Endothelial cell of umbilical vein (primary cell): ENCODE measurements at regions not wholly inside any gene's neighbourhood (a gene's known extent, or its start where the extent isn't known, plus 50 kb on each side); places are given as distances from the start of the nearest gene placed in this dataset.

Source experiments
- BruUV-seq: library from RNA; stranded (reverse); fragments of 400-500 nt; replicated peaks from 2 replicates; lab custom pipeline; 2021; lab: Mats Ljungman, UMichigan
- CTCF ChIA-PET: fragments of 300-600, 350-600 bp; sonication (Branson Sonifier 250); formaldehyde crosslinking; loops from one replicate; lab custom pipeline; 2021; ENCODE audit warnings: antibody characterized with exemption, inconsistent platforms; lab: Charles Lee
- POLR2A ChIA-PET: fragments of 300-600, 350-600 bp; sonication (Branson Sonifier 250); formaldehyde crosslinking; loops from one replicate; lab custom pipeline; 2021; ENCODE audit warnings: antibody characterized with exemption, inconsistent platforms; lab: Charles Lee
- DNase-seq: peaks from one replicate; pipeline ENCODE4 v3.0.0-alpha.2; 2011; ENCODE audit warnings: low read depth, low spot score
- FAIRE-seq: peaks from 2 replicates; lab custom pipeline; 2011; peaks lifted over from hg19 to GRCh38; lab: Jason Lieb, UNC
- H2AFZ ChIP-seq: 2 replicates; pipeline ENCODE4 v1.6.0; 2012; ENCODE audit warnings: low read depth, low read length, control low read depth, inconsistent platforms
- H3K27ac ChIP-seq: 2 replicates; pipeline ENCODE4 v1.5.1; 2011; ENCODE audit warnings: low read depth, mild to moderate bottlenecking, control low read depth, low read length, moderate library complexity; ENCODE audit not compliant: insufficient read depth
- H3K27me3 ChIP-seq, 2 experiments: 2 replicates each; pipeline versions ENCODE4 v1.6.0 to v1.6.1; 2011; ENCODE audit warnings: low read length in 2 of 2, mixed read lengths in 1 of 2; ENCODE audit not compliant: control insufficient read depth in 2 of 2, insufficient read depth in 2 of 2
- H3K36me3 ChIP-seq, 2 experiments: 2 replicates in 1 of 2; 3 replicates in 1 of 2; pipeline ENCODE4 v1.5.1; 2011; ENCODE audit warnings: low read length in 2 of 2, mild to moderate bottlenecking in 1 of 2, moderate library complexity in 1 of 2; ENCODE audit not compliant: control insufficient read depth in 2 of 2, insufficient read depth in 2 of 2; ENCODE audit errors: extremely low read depth in 1 of 2
- H3K4me1 ChIP-seq: 3 replicates; pipeline ENCODE4 v1.5.1; 2011; ENCODE audit warnings: mild to moderate bottlenecking, low read length; ENCODE audit not compliant: control insufficient read depth, insufficient read depth; ENCODE audit errors: extremely low read depth
- H3K4me2 ChIP-seq: 2 replicates; pipeline ENCODE4 v1.6.1; 2011; ENCODE audit warnings: low read length, control low read depth, mixed read lengths; ENCODE audit not compliant: insufficient read depth
- H3K4me3 ChIP-seq, 3 experiments: fragments of 200-600 bp in 1 of 3; sonication (generic), shearing (Covaris generic) in 1 of 3; replicated peaks in 1 of 3; 2 replicates each; pipeline ENCODE4 v1.5.1; 2011 to 2016; ENCODE audit warnings: control low read depth in 3 of 3, low read length in 3 of 3, mild to moderate bottlenecking in 2 of 3, inconsistent platforms in 1 of 3, low read depth in 1 of 3, moderate library complexity in 1 of 3; ENCODE audit not compliant: insufficient read depth in 1 of 3
- H3K79me2 ChIP-seq: 2 replicates; pipeline ENCODE4 v1.6.0; 2012; ENCODE audit warnings: low read length, inconsistent platforms; ENCODE audit not compliant: control insufficient read depth, insufficient read depth
- H3K9ac ChIP-seq: replicated peaks from 2 replicates; pipeline ENCODE3; 2011; ENCODE audit warnings: low read length, control low read depth; ENCODE audit not compliant: insufficient read depth; ENCODE audit errors: extremely low read depth
- H3K9me1 ChIP-seq: replicated peaks from 3 replicates; pipeline ENCODE4 v1.6.0; 2011; ENCODE audit warnings: mild to moderate bottlenecking, low read length; ENCODE audit not compliant: control insufficient read depth, insufficient read depth; ENCODE audit errors: extremely low read depth
- H3K9me3 ChIP-seq: replicated peaks from 2 replicates; pipeline ENCODE4 v1.5.1; 2012; ENCODE audit warnings: low read length, inconsistent platforms; ENCODE audit not compliant: control insufficient read depth, insufficient read depth
- H4K20me1 ChIP-seq: replicated peaks from 2 replicates; pipeline ENCODE3; 2011; ENCODE audit warnings: mild to moderate bottlenecking, low read length; ENCODE audit not compliant: control insufficient read depth, insufficient read depth; ENCODE audit errors: extremely low read depth
- EZH2 ChIP-seq: IDR thresholded peaks from 2 replicates; pipeline ENCODE4 v1.6.1; 2012; ENCODE audit warnings: borderline replicate concordance, low read depth, mild to moderate bottlenecking, moderate library complexity, low read length, inconsistent platforms; ENCODE audit not compliant: severe bottlenecking
- FOS ChIP-seq: IDR thresholded peaks from 2 replicates; pipeline ENCODE4 v1.6.1; 2011; ENCODE audit warnings: mild to moderate bottlenecking, low read length, moderate library complexity, borderline replicate concordance; ENCODE audit not compliant: insufficient read depth
- GATA2 ChIP-seq: IDR thresholded peaks from 2 replicates; pipeline ENCODE4 v1.7.0; 2011; ENCODE audit warnings: low read depth, mild to moderate bottlenecking, moderate library complexity, mixed read lengths, low read length; ENCODE audit not compliant: insufficient read length, insufficient read depth
- JUN ChIP-seq: IDR thresholded peaks from 2 replicates; pipeline ENCODE4 v1.6.1; 2011; ENCODE audit warnings: borderline replicate concordance, low read depth; ENCODE audit not compliant: insufficient read length, insufficient read depth
- MYC ChIP-seq: IDR thresholded peaks from one replicate; pipeline ENCODE4 v1.6.1; 2011; ENCODE audit warnings: mild to moderate bottlenecking, low read depth, low read length
- POLR2A ChIP-seq: IDR thresholded peaks from 2 replicates; pipeline ENCODE4 v1.6.1; 2012; ENCODE audit warnings: low read depth, mild to moderate bottlenecking, control low read depth, low read length
- POLR2AphosphoS5 ChIP-seq: IDR thresholded peaks from 2 replicates; pipeline ENCODE4 v1.6.1; 2012; ENCODE audit warnings: low read depth, mild to moderate bottlenecking, control low read depth, low read length, moderate library complexity; ENCODE audit not compliant: insufficient read depth
- dilution Hi-C: fragments of 300-500 bp; cut with MboI; formaldehyde crosslinking; loops from one replicate; pipeline ENCODE4 v1.15.0; 2019; ENCODE audit warnings: low sequenced_read_pairs; ENCODE audit not compliant: extremely low pct_ligation_motif_present
- intact Hi-C: fragments of 100-400 bp; cut with micrococcal nuclease; formaldehyde crosslinking; loops from one replicate; pipeline ENCODE4 v1.10.0; 2022
- TF ChIP-seq, protein P1 (sequence below): IDR thresholded peaks from 2 replicates; pipeline ENCODE4 v1.6.1; 2011; ENCODE audit not compliant: insufficient read depth, insufficient read length
- TF ChIP-seq, protein P2 (sequence below), 2 donors: IDR thresholded peaks; 1 replicate in 1 of 2; 2 replicates in 1 of 2; pipeline ENCODE4 v1.5.1; 2011; ENCODE audit warnings: low read length in 2 of 2, mild to moderate bottlenecking in 2 of 2, moderate library complexity in 2 of 2, control low read depth in 1 of 2, inconsistent platforms in 1 of 2, low read depth in 1 of 2; ENCODE audit not compliant: insufficient read depth in 1 of 2; ENCODE audit errors: extremely low read depth in 1 of 2

DNA sequence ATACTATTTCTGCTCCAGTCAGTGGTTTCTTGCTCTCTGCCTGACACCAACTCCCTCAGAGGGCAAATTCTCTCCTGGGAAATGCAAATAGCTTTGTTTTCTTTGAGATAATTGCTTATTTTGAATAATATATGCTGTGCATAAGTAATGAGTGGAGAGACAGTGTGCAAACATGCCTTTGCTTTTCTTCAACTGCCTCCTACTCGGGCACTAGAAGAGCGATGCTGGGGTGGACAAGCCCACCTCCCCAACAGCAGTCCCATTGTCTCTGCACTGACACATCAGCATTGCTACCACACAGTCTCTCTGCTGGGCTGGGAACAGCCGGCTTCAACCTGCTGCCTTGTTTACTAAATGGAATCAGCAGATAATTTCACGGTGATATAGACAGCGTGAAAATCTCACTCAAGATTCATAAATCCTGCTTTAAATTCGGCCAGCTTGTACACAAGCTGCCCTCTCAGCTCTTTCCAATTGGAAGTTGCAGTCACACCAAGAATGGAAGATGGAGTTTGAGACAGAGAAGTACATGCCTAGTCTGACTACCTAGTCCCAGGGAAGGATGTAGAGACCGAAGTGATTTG, 694.5 kb downstream of the TDRD15 start:
- no TSS peak for BruUV-seq

More for the DNA sequence above, 694.5 kb downstream of the TDRD15 start:
- no peak for DNase-seq
- Histone ChIP-seq H3K36me3 (no peaks in the 10 kb centered on the region), H3K9me1 (no peaks in the 10 kb centered on the region), H3K79me2 (no peaks in the 10 kb centered on the region), H3K27ac (no peak overlapping the region), H4K20me1 (no peaks in the 10 kb centered on the region), H3K9ac (no peak overlapping the region), H3K4me2 (no peak overlapping the region), H3K4me1 (no peaks in the 10 kb centered on the region), H3K27me3 (no peaks in the 10 kb centered on the region), H3K4me3 (no peak overlapping the region), H2AFZ (no peak overlapping the region), H3K9me3 (no peaks in the 10 kb centered on the region)
- POLR2A ChIA-PET = no interaction called here
- no peak for FAIRE-seq
- CTCF ChIA-PET = no interaction called here
- intact Hi-C loops (no loop called here), dilution Hi-C loops (no loop called here)
- TF ChIP-seq, protein P1, sequence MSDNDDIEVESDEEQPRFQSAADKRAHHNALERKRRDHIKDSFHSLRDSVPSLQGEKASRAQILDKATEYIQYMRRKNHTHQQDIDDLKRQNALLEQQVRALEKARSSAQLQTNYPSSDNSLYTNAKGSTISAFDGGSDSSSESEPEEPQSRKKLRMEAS = no peak
- TF ChIP-seq, protein P2, sequence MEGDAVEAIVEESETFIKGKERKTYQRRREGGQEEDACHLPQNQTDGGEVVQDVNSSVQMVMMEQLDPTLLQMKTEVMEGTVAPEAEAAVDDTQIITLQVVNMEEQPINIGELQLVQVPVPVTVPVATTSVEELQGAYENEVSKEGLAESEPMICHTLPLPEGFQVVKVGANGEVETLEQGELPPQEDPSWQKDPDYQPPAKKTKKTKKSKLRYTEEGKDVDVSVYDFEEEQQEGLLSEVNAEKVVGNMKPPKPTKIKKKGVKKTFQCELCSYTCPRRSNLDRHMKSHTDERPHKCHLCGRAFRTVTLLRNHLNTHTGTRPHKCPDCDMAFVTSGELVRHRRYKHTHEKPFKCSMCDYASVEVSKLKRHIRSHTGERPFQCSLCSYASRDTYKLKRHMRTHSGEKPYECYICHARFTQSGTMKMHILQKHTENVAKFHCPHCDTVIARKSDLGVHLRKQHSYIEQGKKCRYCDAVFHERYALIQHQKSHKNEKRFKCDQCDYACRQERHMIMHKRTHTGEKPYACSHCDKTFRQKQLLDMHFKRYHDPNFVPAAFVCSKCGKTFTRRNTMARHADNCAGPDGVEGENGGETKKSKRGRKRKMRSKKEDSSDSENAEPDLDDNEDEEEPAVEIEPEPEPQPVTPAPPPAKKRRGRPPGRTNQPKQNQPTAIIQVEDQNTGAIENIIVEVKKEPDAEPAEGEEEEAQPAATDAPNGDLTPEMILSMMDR (IDR thresholded peaks at IDR 0.05; ENCODE audit: extremely low read depth in 1 of 2, insufficient read depth in 1 of 2, low read depth in 1 of 2, low read length in 2 of 2) = no peak
- TF ChIP-seq EZH2 (no peak), MYC (no peak), POLR2A (no peak), JUN (no peak), GATA2 (no peak), POLR2AphosphoS5 (no peak), FOS (no peak)
